Chondrocyte (in vitro differentiated cells): ENCODE measurements at regions not wholly inside any gene's neighbourhood (a gene's known extent, or its start where the extent isn't known, plus 50 kb on each side); places are given as distances from the start of the nearest gene placed in this dataset.

Source experiments
- DNase-seq: peaks from one replicate; pipeline ENCODE4 v3.0.0; 2021; ENCODE audit warnings: mixed read lengths, low spot score
- H3K27ac Mint-ChIP-seq: one replicate; pipeline ENCODE4 v1.8.0; 2021; ENCODE audit warnings: mild to moderate bottlenecking, moderate library complexity, mixed read lengths; ENCODE audit not compliant: unreplicated experiment
- H3K27me3 Mint-ChIP-seq: 2 replicates; pipeline ENCODE4 v1.8.0; 2021; ENCODE audit warnings: low read depth, mixed read lengths
- H3K36me3 Mint-ChIP-seq: 2 replicates; pipeline ENCODE4 v1.8.0; 2021; ENCODE audit warnings: low read depth, mixed read lengths
- H3K4me1 Mint-ChIP-seq: 2 replicates; pipeline ENCODE4 v1.8.0; 2021; ENCODE audit warnings: low read depth, mild to moderate bottlenecking, mixed read lengths
- H3K4me3 Mint-ChIP-seq: one replicate; pipeline ENCODE4 v1.8.0; 2021; ENCODE audit warnings: mild to moderate bottlenecking, moderate library complexity, mixed read lengths; ENCODE audit not compliant: unreplicated experiment
- H3K9me3 Mint-ChIP-seq: 2 replicates; pipeline ENCODE4 v1.8.0; 2021; ENCODE audit warnings: low read depth, mixed read lengths
- TF ChIP-seq, protein P1 (sequence below): fragments of 200-600 bp; sonication (generic); IDR thresholded peaks from 2 replicates; pipeline ENCODE4 v1.5.0; 2021; ENCODE audit warnings: antibody characterized with exemption, mild to moderate bottlenecking, moderate library complexity

GRCh38 chr20:59515906-59516209, 88.5 kb upstream of the PHACTR3 start:
- Mint-ChIP-seq H3K27me3 (peaks cover 47% of the 10 kb centered on the region), H3K9me3 (no peaks in the 10 kb centered on the region), H3K27ac (no peak overlapping the region), H3K4me1 (peaks cover 3% of the 10 kb centered on the region), H3K4me3 (no peak overlapping the region), H3K36me3 (no peaks in the 10 kb centered on the region)
- TF ChIP-seq, protein P1, sequence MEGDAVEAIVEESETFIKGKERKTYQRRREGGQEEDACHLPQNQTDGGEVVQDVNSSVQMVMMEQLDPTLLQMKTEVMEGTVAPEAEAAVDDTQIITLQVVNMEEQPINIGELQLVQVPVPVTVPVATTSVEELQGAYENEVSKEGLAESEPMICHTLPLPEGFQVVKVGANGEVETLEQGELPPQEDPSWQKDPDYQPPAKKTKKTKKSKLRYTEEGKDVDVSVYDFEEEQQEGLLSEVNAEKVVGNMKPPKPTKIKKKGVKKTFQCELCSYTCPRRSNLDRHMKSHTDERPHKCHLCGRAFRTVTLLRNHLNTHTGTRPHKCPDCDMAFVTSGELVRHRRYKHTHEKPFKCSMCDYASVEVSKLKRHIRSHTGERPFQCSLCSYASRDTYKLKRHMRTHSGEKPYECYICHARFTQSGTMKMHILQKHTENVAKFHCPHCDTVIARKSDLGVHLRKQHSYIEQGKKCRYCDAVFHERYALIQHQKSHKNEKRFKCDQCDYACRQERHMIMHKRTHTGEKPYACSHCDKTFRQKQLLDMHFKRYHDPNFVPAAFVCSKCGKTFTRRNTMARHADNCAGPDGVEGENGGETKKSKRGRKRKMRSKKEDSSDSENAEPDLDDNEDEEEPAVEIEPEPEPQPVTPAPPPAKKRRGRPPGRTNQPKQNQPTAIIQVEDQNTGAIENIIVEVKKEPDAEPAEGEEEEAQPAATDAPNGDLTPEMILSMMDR = peak; percentile 55
- no peak for DNase-seq

DNA sequence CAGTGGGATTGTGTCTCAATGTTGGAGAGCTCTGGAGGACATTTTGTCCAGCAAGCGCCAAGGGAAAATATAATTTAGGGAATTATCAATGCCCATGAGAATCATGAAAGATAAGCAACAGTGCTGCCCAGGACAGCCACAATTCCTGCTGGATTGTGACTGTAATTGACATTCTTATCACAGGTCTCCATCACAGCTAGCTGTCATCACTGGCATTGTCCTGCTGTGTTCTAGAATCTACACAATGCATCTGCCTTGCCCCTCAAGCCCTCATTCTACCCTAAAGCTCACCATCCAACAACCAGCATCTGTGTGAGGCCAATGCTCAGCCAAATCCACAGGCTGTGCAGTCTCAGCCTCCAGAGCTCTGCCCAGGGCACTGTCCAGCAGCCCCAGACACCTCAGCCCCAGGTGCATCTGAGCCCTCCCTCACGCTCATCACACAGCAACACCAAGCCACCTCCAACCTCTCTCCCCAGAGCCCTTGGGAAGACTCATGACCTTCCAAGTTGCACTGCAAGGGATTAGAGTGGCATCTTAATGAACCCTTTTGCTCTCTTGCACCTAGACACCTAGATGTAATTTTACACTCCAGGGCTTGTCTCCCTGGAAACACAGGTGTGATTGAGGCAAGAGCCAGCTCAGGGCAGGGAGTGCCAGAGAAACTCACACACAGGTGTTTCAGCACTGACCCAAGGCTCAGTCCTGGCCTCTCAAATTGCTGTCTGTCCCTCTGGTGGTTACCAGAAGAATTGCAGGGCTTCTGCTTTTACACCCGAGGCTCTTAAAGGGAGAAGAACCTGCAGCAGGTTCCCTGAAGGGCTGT, 85.2 kb upstream of the PHACTR3 start:
- Mint-ChIP-seq H3K4me1 (peaks cover 3% of the 10 kb centered on the region), H3K27me3 (peaks cover 44% of the 10 kb centered on the region), H3K4me3 (no peak overlapping the region), H3K27ac (no peak overlapping the region), H3K36me3 (no peaks in the 10 kb centered on the region), H3K9me3 (no peaks in the 10 kb centered on the region)
- TF ChIP-seq, protein P1 = peak; percentile 84
- no peak for DNase-seq

GRCh38 chr20:59519707-59520014, 84.7 kb upstream of the PHACTR3 start:
- H3K4me3 Mint-ChIP-seq = no peak overlapping the region
- no peak overlapping the region for H3K27ac Mint-ChIP-seq
- TF ChIP-seq, protein P1 = peak; percentile 57
- no peaks in the 10 kb centered on the region for H3K36me3 Mint-ChIP-seq
- peaks cover 43% of the 10 kb centered on the region for H3K27me3 Mint-ChIP-seq
- H3K4me1 Mint-ChIP-seq = peaks cover 3% of the 10 kb centered on the region
- DNase-seq = no peak
- H3K9me3 Mint-ChIP-seq = no peaks in the 10 kb centered on the region

DNA sequence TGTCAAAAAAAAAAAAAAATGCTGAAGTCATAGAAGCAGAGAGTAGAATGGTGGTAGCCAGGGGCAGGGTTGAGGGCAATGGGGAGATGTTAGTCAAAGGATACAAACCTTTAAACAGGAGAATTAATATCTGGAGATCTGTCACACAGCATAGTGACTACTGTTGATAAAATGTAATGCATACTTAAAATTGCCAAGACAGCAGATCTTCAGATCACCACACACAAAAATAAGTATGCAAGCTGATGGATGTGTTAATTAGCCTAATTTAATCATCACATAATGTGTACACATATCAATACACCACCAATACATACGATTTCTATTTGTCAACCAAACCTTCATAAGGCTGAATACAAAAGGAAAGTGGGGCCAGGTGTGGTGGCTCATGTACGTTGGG, 83.5 kb upstream of the PHACTR3 start:
- H3K27me3 Mint-ChIP-seq = peaks cover 49% of the 10 kb centered on the region
- DNase-seq = no peak
- no peaks in the 10 kb centered on the region for H3K36me3 Mint-ChIP-seq
- H3K4me1 Mint-ChIP-seq = peaks cover 3% of the 10 kb centered on the region
- TF ChIP-seq, protein P1 = no peak
- H3K9me3 Mint-ChIP-seq = no peaks in the 10 kb centered on the region
- no peak overlapping the region for H3K4me3 Mint-ChIP-seq
- no peak overlapping the region for H3K27ac Mint-ChIP-seq

DNA sequence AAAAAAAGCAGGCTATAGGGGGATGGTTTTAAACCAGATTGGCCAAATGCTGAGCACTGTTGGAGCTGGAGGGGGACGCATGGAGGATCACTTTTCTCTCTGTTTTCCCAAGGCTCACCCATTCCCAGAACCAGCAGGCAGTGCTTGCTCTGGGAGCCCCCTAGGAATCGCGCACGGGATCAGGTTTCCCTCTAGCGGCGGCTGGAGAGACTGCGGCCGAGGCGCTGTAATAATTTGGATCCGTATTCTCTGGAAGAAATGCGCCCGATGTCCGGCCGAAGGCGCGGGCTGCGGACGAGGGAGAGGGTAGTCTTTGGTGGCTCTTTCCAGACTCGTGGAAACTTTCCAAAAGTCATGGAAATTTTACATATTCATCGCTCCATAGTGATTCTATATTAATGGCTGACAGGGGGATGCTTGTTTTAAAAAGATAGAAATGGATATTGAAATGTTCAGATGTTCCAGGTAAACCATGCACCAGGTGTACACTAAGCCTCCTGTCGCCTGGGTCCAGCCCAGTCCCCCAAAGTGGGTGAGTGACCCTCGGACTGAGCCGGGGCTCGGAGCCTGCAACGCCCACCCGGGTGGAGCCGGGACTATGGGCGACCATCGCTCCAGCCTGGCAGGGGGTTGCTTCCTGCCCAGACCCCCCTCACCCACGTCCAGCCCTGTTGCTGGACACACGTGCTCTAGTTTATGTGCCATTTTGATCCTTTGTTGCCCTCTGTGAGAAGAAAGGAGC, 78.7 kb upstream of the PHACTR3 start:
- H3K27ac Mint-ChIP-seq = no peak overlapping the region
- TF ChIP-seq, protein P1 = peak; percentile 89
- H3K4me1 Mint-ChIP-seq = peaks cover 3% of the 10 kb centered on the region
- peaks cover 65% of the 10 kb centered on the region for H3K27me3 Mint-ChIP-seq
- no peaks in the 10 kb centered on the region for H3K9me3 Mint-ChIP-seq
- DNase-seq = no peak
- no peaks in the 10 kb centered on the region for H3K36me3 Mint-ChIP-seq
- no peak overlapping the region for H3K4me3 Mint-ChIP-seq
